Tibial nerve (tissue), 4 donors: ENCODE measurements at regions not wholly inside any gene's neighbourhood (a gene's known extent, or its start where the extent isn't known, plus 50 kb on each side); places are given as distances from the start of the nearest gene placed in this dataset.

Source experiments
- DNase-seq, 2 donors: peaks; one replicate each; pipeline ENCODE4 v3.0.0-alpha.2; 2019; ENCODE audit warnings: low spot score in 2 of 2
- H3K27ac ChIP-seq, 4 donors: fragments of 200-600 bp; sonication (generic) in 3 of 4; one replicate each; pipeline ENCODE4 v1.5.1; 2017 to 2019; ENCODE audit warnings: mild to moderate bottlenecking in 1 of 4
- H3K27me3 ChIP-seq, 2 donors: fragments of 200-600 bp; sonication (generic) in 1 of 2; one replicate each; pipeline versions ENCODE4 v1.5.1 to v1.6.0; 2017 to 2019
- H3K36me3 ChIP-seq, 3 donors: fragments of 200-600 bp; sonication (generic); one replicate each; pipeline ENCODE4 v1.5.1; 2018 to 2019
- H3K4me1 ChIP-seq, 4 donors: fragments of 200-600 bp; sonication (generic) in 3 of 4; one replicate each; pipeline ENCODE4 v1.5.1; 2017 to 2019
- H3K4me3 ChIP-seq, 4 donors: fragments of 200-600 bp; sonication (generic) in 3 of 4; one replicate each; pipeline ENCODE4 v1.5.1; 2017 to 2019; ENCODE audit warnings: mild to moderate bottlenecking in 1 of 4, moderate library complexity in 1 of 4
- H3K9me3 ChIP-seq, 4 donors: fragments of 200-600 bp; sonication (generic) in 3 of 4; one replicate each; pipeline ENCODE4 v1.5.1; 2017 to 2019
- EP300 ChIP-seq, 2 donors: sonication (generic); formaldehyde crosslinking; IDR thresholded peaks; one replicate each; pipeline ENCODE4 v1.6.1; 2017; ENCODE audit warnings: antibody characterized with exemption in 2 of 2, mild to moderate bottlenecking in 1 of 2
- POLR2A ChIP-seq, 2 donors: fragments of 450-650 bp; IDR thresholded peaks; one replicate each; pipeline ENCODE4 v1.6.1; 2017; ENCODE audit warnings: antibody characterized with exemption in 2 of 2, mild to moderate bottlenecking in 2 of 2, moderate library complexity in 2 of 2
- WGBS, 2 donors: methylation state at CpG; one replicate each; pipeline ENCODE4 v1.1.5; 2018; 5-methylcytosine and 5-hydroxymethylcytosine counted together
- TF ChIP-seq, protein P1 (sequence below), 5 experiments: fragments of 200-600 bp in 3 of 5; fragments of 450-650 bp in 2 of 5; sonication (generic) in 3 of 5; IDR thresholded peaks; one replicate each; pipeline ENCODE4 v1.5.1; 2016 to 2019; ENCODE audit warnings: antibody characterized with exemption in 5 of 5, mild to moderate bottlenecking in 3 of 5, moderate library complexity in 2 of 5

GRCh38 chr17:70934231-70934630 is 764.9 kb downstream of the KCNJ2 start:
- Histone ChIP-seq H3K27ac (no peak overlapping the region), H3K9me3 (no peaks in the 10 kb centered on the region), H3K27me3 (no peaks in the 10 kb centered on the region), H3K36me3 (no peaks in the 10 kb centered on the region), H3K4me1 (no peaks in the 10 kb centered on the region), H3K4me3 (no peak overlapping the region)
- TF ChIP-seq POLR2A (IDR thresholded peaks at IDR 0.05) (no peak), EP300 (IDR thresholded peaks at IDR 0.05) (no peak)
- TF ChIP-seq, protein P1, sequence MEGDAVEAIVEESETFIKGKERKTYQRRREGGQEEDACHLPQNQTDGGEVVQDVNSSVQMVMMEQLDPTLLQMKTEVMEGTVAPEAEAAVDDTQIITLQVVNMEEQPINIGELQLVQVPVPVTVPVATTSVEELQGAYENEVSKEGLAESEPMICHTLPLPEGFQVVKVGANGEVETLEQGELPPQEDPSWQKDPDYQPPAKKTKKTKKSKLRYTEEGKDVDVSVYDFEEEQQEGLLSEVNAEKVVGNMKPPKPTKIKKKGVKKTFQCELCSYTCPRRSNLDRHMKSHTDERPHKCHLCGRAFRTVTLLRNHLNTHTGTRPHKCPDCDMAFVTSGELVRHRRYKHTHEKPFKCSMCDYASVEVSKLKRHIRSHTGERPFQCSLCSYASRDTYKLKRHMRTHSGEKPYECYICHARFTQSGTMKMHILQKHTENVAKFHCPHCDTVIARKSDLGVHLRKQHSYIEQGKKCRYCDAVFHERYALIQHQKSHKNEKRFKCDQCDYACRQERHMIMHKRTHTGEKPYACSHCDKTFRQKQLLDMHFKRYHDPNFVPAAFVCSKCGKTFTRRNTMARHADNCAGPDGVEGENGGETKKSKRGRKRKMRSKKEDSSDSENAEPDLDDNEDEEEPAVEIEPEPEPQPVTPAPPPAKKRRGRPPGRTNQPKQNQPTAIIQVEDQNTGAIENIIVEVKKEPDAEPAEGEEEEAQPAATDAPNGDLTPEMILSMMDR (IDR thresholded peaks at IDR 0.05), result no peak
- no peak for DNase-seq
- WGBS, 2 donors, result 73 to 80% methylated on average over 3 of the region's 3 CpGs

GRCh38 chr17:70934835-70935234 is 765.5 kb downstream of the KCNJ2 start:
- Histone ChIP-seq H3K4me1 (no peaks in the 10 kb centered on the region), H3K4me3 (no peak overlapping the region), H3K36me3 (no peaks in the 10 kb centered on the region), H3K27ac (no peak overlapping the region), H3K9me3 (no peaks in the 10 kb centered on the region), H3K27me3 (no peaks in the 10 kb centered on the region)
- DNase-seq, result no peak
- TF ChIP-seq EP300 (IDR thresholded peaks at IDR 0.05) (no peak), POLR2A (IDR thresholded peaks at IDR 0.05) (no peak)
- TF ChIP-seq, protein P1 (IDR thresholded peaks at IDR 0.05), result no peak

GRCh38 chr17:70936724-70937123 is 767.4 kb downstream of the KCNJ2 start:
- 86 to 97% methylated on average over 1 of the region's 1 CpG for WGBS, 2 donors
- Histone ChIP-seq H3K4me1 (no peaks in the 10 kb centered on the region), H3K27me3 (no peaks in the 10 kb centered on the region), H3K9me3 (no peaks in the 10 kb centered on the region), H3K4me3 (no peak overlapping the region), H3K27ac (no peak overlapping the region), H3K36me3 (no peaks in the 10 kb centered on the region)
- DNase-seq, result no peak
- TF ChIP-seq, protein P1 (IDR thresholded peaks at IDR 0.05), result no peak
- no peak for TF ChIP-seq EP300 (IDR thresholded peaks at IDR 0.05)
- TF ChIP-seq POLR2A (IDR thresholded peaks at IDR 0.05), result no peak

DNA sequence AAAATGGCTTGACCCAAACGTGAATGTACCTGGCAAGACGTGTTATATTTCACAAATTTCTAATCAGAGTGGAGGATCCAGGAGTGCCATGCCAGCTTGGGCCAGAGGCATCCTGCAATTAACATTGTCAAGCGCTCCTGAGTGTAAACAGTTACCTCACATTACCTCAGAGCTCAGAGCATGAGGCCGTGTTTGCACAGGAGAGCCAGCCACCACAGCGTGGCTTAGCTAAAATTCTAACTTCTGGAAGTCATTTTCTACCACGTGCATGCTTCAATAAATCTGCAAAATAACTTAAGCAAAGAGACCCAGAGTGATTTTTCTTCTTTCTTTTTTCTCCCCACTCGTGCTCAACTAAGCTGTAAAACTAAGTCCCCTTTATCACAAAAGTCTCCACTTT is 769.0 kb downstream of the KCNJ2 start:
- H3K27me3 ChIP-seq, result no peaks in the 10 kb centered on the region
- no peak for DNase-seq
- H3K27ac ChIP-seq, result no peak overlapping the region
- TF ChIP-seq EP300 (IDR thresholded peaks at IDR 0.05) (no peak), POLR2A (IDR thresholded peaks at IDR 0.05) (no peak)
- TF ChIP-seq, protein P1 (IDR thresholded peaks at IDR 0.05), result no peak
- H3K4me1 ChIP-seq, result no peaks in the 10 kb centered on the region
- H3K36me3 ChIP-seq, result no peaks in the 10 kb centered on the region
- no peak overlapping the region for H3K4me3 ChIP-seq
- no peaks in the 10 kb centered on the region for H3K9me3 ChIP-seq
- WGBS, 2 donors, result 61 to 62% methylated on average over 7 of the region's 7 CpGs

- Histone ChIP-seq H3K27me3 (no peaks in the 10 kb centered on the region), H3K4me1 (no peaks in the 10 kb centered on the region), H3K4me3 (no peak overlapping the region), H3K27ac (no peak overlapping the region), H3K36me3 (no peaks in the 10 kb centered on the region), H3K9me3 (no peaks in the 10 kb centered on the region)
- WGBS, 2 donors, result 75 to 90% methylated on average over 5 of the region's 5 CpGs
- TF ChIP-seq EP300 (IDR thresholded peaks at IDR 0.05), result no peak
- TF ChIP-seq, protein P1 (IDR thresholded peaks at IDR 0.05), result no peak
- no peak for TF ChIP-seq POLR2A (IDR thresholded peaks at IDR 0.05)
- DNase-seq, result no peak
Observed at GRCh38 chr17:70945386-70945785, 776.1 kb downstream of the KCNJ2 start.
